MM.1S (cell line): ENCODE measurements at regions not wholly inside any gene's neighbourhood (a gene's known extent, or its start where the extent isn't known, plus 50 kb on each side); places are given as distances from the start of the nearest gene placed in this dataset.

Experiments
- CTCF ChIP-seq: fragments of 300-600 bp; sonication (generic); IDR thresholded peaks from 2 replicates; pipeline ENCODE4 v1.5.1; 2016; ENCODE audit warnings: antibody characterized with exemption, low read length, mixed read lengths
- EZH2 ChIP-seq: fragments of 300-600 bp; sonication (generic); optimal IDR thresholded peaks from 2 replicates; pipeline ENCODE3; 2017; ENCODE audit warnings: low read depth, mild to moderate bottlenecking, antibody characterized with exemption, low read length, mixed read lengths
- EZH2phosphoT487 ChIP-seq: fragments of 300-600 bp; sonication (generic); IDR thresholded peaks from 2 replicates; pipeline ENCODE4 v1.6.1; 2018; ENCODE audit warnings: antibody characterized with exemption, low read length

DNA sequence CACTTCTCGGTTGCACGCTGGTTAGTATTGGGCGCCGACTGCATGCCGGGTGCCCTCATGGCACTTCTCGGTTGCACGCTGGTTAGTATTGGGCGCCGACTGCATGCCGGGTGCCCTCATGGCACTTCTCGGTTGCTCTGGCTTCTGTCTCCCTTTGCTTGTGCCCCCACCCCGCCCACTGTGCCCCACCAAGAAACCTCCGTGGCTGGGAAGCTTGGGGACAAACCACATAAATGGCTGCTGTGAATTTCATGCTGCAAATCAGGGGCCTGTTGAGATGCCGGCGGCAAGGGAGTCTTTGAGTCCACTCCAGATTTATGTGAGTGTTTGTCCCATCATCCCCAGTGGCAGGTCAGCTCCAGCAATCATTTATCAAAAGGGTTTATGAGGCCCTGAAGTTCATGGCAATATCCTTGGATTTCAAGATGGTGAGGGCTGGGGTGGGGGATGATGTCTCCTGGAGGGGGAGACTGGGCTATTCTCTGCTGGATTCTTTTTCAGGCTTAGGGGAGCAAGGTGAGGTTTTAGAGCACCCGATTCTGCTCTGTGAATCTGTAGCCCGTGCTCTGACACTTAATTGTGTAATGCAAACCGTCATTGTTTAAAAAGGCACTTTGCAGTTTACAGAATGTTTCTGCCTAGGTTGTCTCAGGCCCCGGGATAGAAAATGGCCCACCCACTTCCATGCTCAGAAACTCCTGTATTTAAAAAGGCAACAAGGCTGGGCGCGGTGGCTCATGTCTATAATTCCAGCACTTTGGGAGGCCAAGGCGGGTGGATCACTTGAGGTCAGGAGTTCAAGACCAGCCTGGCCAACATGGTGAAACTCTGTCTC is 51.2 kb upstream of the CIBAR2 start:
- TF ChIP-seq CTCF (no peak), EZH2phosphoT487 (no peak), EZH2 (no peak)
